GOT3 (cell line): ENCODE measurements at regions not wholly inside any gene's neighbourhood (a gene's known extent, or its start where the extent isn't known, plus 50 kb on each side); places are given as distances from the start of the nearest gene placed in this dataset.

Source experiments
- DNase-seq: peaks from one replicate; lab custom pipeline; 2025; ENCODE audit warnings: mixed read lengths; lab: John Stamatoyannopoulos, UW

DNA sequence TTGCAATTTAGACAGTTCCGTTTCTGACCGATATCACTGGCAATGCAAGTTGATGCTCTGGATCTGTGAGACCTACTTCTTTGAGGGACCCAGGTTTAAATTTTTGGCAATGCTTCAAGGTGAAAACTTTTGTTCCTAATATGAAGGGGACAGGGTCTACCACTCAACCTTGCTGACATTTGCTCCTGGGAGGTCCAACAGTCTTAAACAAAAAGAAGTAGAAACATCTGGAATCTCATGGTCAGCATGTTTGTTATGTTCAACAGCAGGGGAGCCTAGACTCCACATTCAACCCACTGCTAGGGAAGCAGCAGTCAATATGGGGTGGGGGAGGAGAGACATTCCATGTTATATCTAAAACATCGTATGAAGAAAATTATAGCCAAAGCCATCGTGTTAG lies 196.4 kb downstream of the SIM1 start:
- no peak for DNase-seq

DNA sequence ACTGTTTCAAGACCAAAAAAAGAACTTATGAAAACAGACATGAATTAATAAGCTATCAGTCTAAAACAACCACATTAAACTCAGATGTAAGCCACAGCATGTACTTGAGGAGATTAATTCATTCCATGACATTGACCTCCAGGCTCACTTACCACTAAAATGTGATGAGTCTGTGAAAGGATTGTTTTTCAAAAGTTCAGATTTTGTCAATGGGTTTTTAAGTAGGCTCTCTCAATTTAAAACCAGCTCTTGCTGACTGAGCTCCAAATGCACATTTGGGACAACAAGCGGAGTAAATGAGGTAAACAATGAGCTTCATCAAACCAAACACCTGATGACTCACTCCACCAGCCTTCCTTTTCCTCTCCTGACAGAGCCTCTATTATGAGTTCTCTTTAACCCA lies 197.0 kb downstream of the SIM1 start:
- no peak for DNase-seq

DNA sequence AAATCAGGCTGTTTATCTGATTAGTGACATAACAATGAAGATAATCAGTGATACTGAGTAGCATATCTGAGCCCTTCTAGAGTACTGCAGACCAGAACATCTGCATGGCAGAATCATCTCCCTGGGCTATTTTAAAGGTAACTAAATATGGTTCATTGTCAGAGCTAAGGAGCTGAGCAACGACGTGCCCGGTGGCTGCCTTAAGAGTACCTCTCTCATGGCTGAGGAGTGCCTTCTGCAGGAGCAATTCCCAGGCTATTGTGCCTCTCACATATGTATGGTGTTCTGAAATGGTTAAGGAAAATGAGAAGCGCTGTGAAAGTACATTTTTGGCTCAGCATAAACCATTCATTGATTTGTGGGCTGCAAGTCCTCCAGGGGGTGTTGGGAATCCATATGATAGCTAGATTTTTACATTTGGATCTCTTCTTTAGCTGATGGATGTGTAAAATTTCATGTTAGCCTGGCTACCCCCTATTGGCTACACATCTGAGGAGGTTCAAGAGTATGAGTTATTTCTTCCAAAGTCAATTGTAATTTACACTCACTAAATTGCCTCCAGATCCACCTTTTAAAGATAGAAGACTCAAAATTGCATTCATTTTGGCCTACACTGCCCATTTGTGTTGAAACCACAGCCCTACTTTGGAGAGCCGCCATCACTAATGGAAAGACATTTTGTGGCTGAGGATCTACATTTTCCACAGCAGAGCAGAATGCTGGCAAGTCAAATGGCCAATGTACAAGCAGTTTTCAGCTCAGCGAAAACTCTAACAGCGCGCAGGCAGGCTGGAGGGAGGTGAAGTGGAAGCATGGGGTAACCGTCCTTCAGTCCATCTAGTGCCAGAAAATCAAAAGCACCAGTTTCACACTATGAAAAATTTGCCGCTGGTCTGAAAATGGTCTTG lies 198.0 kb downstream of the SIM1 start:
- DNase-seq: no peak

DNA sequence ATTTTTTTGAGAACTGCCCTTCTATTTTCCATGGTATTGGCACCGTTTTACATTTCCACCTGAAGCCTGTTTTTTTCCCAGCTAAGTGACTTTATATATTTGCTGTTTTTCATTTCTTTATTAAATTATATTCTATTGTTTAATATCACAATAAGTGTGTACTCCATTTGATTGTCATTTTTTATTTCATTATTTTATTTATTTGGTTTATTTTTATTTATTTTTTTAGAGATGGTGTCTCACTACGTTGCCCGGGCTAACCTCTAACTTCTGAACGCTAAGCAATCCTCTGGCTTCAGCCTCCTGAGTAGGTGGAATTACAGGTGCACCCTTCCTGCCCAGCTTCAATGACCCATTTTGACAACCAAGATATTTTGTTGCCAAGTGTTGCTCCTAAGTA lies 202.6 kb downstream of the SIM1 start:
- DNase-seq: no peak

DNA sequence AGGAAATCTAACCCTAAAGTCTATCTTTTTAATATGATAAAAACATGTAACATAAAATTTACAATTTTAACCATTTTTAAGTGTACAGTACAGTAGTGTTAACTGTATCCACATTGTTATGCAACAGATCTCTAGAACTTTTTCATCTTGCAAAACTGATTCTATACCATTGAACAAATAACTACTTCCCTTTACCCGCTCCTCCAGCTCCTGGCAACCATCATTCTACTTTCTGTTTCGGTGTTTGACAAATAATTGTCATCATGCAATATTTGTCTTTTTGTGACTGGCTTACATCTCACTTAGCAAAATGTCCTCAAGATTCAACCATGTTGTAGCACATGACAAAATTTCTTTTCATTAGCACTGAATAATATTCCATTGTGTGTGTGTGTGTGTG lies 203.2 kb downstream of the SIM1 start:
- no peak for DNase-seq

DNA sequence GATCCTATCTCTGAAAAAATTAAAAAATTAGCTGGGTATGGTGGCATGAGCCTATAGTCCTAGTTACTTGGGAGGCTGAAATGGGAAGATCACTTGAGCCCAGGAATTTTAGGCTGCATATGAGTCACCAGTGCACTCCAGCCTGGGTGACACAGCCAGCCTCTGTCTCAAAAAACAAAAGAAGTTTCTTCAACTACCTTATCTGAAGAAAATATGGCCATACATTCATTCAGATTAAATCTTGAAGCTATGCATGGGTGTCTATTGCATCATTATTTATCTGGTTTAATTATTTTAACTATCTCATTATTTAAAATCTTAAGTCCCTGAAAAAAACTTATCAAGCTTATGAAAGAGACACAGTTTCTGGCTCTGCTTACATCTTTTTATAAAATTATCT lies 204.1 kb downstream of the SIM1 start:
- DNase-seq: no peak

DNA sequence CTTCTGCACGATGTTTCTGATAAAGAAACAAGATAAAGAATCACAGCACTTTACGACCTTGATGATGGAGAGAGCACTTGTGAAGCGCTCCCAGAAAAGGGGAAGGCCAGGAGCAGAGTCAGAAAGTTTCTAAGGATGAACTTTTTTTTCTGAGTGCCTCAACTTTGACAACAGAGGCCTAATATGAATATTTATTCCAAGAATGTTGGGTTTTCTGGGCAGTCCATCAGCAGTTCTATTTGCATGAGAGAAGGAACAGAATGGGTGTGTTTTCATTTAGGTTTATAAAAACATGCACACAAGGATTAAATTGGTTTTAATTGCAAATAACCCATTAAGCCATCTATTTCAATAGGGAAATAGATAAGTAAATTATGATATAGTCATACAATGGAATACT lies 204.9 kb downstream of the SIM1 start:
- DNase-seq: no peak

DNA sequence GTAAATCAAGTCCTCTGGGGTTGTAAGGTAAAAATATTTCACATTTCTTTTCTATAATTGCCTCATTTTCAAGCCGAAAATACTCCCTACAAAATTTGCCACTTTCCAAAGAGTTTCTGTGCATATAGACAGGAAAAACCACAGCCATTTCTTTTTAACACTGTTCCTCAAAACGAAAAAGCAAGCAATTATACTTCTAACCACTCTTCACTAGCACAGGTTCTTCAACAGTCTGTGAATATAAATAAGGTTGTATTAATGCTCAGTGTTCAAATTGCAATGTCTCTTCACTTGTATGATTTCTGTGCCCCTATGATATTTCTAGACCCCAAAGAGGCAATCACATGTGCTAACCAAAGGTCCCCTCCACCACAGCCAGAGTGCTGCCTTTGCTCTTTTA lies 206.0 kb downstream of the SIM1 start:
- no peak for DNase-seq

DNA sequence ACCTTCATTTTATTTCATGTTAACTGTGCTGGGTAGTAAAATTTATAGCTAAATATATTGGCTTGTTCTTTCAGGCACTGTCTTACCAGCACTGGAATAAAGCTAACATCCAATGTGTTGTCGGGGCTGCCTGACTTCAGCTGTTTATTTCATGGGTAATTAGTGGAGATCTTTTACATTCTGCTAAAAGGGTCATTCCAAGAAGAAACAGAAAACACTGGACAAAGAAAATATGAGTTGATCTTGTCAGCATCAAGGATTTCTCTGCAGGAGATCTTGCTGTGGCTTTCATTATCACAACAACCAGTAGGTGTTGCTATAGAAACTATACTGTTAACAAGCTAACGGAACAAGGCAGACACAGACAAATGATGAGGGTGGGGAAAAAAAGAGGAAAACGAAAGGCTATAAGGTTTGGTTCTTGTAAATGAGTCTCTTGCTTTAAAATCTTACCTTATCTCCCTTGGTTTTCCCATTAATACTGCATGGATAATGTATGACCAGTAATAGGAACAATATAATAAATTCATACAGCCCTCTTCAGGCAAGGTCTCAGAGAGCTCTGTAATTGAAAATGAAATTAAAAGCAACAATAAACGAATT lies 206.8 kb downstream of the SIM1 start:
- no peak for DNase-seq

DNA sequence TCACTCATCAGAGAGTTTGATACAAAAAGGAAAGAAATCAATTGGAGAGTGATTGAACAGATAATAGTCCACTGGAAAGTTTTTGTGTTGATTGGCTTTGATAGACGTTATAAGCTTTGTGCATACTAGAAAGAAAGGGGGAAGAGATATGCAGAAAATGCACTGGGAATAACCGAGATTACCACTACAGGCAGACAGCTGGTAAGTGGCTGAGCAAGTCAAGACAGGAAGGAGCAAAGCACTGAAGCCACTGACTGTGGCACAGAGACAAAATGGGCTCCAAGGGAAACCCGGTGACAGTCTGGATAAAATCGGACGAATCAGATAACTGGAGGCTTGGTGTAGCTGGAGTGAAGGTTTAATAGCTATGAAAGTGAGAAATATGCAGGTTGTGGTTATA lies 209.0 kb downstream of the SIM1 start:
- DNase-seq: no peak

DNA sequence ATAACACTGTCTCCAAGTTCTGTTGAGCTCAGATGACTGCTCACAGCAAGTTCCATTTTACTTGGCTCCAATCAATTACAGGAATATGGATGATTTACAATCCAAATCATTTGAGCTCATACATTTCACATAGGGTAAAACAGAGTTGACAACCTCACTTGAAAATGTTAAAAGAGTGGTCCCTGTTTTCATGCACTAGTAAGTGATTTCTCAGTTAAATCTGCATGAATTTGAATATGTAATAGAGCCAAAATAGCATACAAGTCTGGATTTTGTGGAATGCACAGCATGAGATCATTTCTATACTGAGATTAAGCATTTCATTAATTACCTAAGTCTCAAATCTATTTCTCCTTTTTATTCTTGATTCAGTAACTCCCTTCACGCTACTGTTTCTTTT lies 217.6 kb downstream of the SIM1 start:
- no peak for DNase-seq

DNA sequence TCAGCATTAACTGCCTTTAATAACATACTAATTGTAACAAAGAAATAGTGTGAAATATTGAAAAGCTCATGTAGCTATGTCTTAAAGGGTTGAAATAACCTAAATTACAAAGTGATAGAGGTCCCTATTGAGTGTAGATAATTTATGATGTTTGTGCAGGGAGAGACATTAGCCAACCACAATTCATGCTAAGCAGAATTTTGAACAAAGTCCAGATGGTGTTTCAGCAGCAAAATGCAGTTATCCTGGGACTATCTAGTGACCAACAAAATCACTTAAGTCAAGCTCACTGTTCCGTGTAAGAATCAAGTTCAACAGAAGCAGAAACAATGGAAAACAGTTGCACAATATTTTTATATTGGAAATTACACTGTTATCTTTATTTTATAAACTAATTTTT lies 218.5 kb downstream of the SIM1 start:
- DNase-seq: no peak

DNA sequence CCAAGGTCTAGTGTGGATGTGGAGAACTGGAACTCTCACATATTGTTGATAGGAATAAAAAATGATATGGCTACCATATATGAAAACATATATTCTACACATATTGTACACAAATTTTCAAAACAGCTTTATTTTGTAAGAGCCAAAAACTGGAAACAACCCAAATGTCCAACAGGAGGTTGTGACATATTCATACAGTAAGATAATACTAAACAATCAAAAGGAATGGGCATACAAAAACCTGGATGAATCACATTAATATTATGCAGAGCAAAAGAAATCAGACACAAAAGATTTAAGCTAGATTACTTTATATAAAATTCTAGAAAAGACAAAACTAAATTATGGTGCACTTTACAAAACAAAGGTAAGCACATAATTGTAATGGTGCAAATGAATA lies 223.9 kb downstream of the SIM1 start:
- no peak for DNase-seq

DNA sequence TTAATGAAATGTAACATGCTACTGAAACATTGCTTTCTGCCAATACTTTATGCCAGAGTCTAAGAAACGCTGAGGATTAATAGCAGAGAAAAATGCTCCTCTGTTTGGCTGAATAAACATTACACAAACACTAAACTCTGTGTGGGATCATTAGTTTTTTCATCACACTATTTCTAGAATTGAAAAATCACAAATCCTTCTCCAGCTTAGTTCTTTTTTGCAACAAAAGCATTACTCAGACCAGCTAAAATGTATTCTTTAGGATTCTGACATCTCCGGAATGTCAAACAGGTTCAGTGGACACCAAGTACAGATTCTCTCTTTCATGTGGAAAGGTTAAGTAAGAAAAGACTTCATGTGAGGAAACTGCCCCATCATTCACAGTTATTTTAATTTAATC lies 226.9 kb downstream of the SIM1 start:
- no peak for DNase-seq

DNA sequence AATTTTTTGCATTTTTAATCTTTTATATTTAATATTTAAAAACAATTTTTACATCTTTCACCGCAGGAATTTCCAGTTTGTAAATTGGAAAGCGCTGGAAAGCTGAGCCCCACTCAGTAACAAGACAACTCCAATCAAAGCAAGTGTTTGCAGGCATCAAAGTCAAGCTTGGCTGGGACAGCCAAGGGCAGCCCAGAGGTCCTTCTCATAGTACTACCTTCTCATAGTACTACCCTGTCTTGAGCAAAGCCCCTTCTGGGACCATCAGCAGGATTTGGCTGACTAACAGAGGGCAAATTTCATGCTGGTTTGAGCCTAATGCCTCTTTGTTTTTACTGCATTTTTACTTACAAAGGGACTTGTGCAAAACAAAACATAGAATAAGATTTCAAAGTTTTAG lies 228.3 kb downstream of the SIM1 start:
- no peak for DNase-seq

DNA sequence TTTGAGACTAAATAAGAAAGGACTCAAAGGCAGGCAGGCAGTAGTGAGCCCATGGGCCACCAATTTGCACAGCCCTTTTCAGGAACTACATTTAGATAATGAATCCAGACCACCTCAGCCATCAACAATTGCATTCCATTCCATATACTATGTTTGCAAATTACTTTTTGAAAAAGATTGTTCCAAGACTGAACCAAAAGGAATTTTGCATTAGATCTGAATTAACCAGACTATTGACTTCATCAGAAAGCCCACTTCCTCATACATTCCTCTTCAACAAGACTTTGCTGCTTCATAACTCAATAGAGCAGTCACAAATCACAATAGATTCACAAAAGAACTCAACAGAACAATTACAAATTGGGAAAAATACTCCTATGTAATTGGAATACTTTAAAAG lies 229.1 kb downstream of the SIM1 start:
- no peak for DNase-seq

DNA sequence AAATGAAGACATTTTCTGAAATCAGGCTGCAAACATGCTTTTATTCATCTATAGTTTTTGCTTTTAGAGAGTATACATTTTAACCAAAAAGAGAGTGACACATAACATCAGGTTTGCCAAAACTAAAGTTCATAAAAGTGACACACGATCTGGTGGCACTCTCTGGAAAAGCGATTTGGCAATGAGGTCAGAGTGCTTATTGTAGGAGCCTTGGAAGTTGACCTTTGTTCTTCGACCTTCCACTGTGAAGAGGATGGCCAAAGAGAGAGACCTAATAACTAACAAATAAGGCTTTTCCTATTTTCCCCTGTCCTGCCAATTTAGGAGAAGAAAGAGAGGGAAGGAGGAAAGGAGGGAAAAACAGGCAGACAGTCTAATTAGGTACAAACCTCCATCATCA lies 230.1 kb downstream of the SIM1 start:
- DNase-seq: no peak

DNA sequence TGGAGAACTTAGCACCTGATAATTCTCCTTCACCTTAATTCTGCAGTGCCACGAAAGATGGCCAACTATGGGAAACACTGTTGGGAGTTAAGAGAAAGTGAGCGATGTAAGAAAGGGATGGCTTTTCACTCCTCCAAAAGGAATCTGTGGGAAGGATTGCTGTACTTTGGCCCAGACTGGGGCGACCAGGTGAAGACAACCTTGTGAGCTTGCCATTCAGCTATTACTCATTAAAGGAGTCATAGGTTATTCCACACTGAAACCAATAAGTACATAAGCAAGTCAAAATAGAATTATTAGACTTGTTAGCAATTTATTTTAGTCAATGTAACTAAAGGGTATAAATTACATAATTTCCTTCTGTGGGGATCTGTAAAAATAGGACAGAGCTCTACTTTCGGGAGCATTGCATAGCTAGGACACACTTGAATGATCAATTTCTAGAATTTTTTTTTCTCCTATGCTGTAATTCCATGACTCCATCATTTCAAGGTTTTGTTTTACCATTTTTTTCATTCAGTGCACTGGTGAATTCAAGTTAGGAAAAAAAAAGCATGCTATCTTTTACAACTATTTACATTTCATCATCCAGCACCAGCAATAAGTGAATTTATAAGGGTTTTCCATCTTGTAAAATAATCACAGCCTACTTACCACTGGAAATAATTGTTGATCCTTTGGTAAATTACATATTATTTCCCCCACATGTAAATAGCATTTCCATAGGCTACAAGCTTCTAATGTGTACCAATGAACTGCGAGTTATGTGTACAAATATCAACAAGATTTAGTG lies 231.7 kb downstream of the SIM1 start:
- no peak for DNase-seq

DNA sequence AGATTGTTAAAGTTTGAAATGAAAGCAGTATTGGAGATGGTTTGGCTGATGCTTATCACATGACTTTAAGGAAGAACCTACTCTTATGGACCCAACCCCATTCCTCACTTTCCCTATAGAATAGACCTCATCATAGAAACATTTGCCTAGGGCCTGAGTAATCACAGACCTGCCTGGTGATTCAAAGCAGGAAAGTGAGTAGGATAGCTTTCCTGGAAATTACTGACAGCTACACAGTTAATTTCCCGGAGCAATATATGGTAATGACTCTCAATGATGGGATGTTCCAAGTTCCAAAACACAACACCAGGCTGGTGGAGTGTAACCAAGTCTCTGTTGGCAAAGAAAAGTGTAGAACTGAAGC lies 233.8 kb downstream of the SIM1 start:
- DNase-seq: no peak

DNA sequence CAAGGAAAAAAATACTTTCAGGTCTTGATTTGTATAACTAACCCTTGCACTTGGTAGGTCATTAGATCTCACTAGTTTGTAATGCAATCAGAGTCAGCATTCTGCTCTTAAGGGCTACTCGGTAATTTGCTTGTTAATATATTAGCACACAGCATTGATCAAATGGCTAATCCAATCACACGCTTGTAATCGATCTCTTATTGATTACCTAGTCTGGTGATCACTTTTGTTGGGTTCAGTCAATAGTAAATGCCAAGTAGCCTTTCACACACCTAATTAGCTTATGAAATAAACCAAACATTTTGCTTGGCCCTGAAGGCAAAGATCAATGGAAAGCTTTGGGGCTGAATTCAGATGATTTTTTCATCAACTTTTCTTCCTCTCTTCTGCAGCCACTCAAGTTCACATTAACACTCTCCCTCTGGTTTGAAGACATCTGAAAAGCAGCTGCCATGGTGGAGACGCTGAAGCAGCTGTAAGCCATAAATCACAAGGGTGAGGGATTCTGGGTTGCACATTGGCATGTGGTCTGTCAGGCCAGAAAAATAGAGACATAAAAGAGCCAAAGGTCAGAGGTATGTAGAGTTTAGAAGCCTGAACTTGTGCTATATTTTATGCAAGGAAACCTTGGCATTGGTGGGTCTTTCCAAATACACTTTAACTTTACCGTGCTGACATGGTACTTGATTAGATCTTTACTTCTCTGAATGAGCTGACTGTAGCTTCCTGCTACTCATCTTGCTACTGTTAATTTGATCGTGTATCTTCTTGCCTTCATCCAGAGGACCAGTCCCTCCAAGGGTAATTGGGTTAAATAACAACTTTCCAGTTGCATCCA lies 234.4 kb downstream of the SIM1 start:
- DNase-seq: no peak

DNA sequence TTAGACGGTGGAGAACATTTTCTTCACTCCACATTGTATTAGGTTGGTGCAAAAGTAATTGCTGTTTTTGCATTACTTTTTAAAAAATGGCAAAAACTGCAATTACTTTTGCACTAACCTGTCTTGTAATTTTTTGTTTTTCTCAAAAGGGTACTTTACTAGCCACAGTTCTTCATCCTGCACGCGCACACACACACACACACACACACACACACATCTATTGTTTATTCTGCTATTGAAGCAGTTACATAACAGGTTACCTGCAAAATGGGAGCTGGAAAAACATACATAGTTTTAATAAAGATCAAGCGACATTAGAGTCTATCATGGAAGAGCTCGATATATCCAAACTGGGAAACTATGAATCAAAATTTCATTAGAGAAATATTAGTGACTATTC lies 235.2 kb downstream of the SIM1 start:
- no peak for DNase-seq

DNA sequence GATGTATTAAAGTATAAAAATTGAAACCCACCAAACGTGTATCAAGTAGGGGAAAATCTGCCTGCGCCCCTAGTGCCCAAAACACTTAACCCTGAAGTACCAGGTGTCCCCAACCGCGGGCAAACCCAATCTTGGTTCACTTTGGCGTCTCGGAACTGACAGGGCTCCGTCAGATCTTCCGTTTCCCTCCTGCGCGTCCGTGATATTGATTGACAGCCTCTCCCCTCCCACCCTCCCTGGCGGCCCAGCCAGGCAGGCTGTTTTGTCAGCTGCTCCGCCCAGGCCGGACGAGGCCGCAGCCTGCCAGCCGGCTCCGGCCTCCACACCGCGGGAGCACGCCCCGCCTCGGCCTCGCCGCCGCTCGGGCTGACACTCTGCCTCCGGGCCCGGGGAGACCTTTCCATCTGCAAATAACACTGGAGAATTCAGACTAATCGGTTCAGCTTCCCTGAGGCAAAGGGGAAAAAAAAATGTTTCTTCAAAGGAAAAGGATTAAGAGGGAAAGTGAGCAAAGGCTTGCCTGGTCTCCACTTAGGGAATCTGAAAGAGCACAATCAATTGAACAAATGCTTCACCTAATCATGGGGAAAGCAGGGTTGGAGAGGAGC lies 234.9 kb upstream of the MCHR2 start:
- DNase-seq: no peak
